SJSA1 (cell line): ENCODE measurements at regions not wholly inside any gene's neighbourhood (a gene's known extent, or its start where the extent isn't known, plus 50 kb on each side); places are given as distances from the start of the nearest gene placed in this dataset.
"Not testable (repeated sequence)": the region's sequence is repeated elsewhere in the genome, so short reads cannot be mapped to it uniquely, and the experiment has no call there.

Experiments
- DNase-seq, 2 experiments: peaks; one replicate each; pipeline ENCODE4 v3.0.0-alpha.2; 2015 to 2020; ENCODE audit warnings: low spot score in 2 of 2, low read depth in 1 of 2
- H3K27ac ChIP-seq: fragments of 250-450 bp; sonication (Bioruptor Pico); 2 replicates; pipeline ENCODE4 v1.5.1; 2020; ENCODE audit warnings: mild to moderate bottlenecking, moderate library complexity
- H3K27me3 ChIP-seq: fragments of 250-450 bp; sonication (Bioruptor Pico); replicated peaks from 2 replicates; pipeline ENCODE4 v1.5.1; 2020; ENCODE audit warnings: mild to moderate bottlenecking, moderate library complexity
- H3K36me3 ChIP-seq: fragments of 250-450 bp; sonication (Bioruptor Pico); 2 replicates; pipeline ENCODE4 v1.5.1; 2020; ENCODE audit warnings: mild to moderate bottlenecking
- H3K4me1 ChIP-seq: fragments of 250-450 bp; sonication (Bioruptor Pico); replicated peaks from 2 replicates; pipeline ENCODE4 v1.6.1; 2021; ENCODE audit warnings: mild to moderate bottlenecking
- H3K4me3 ChIP-seq: fragments of 250-450 bp; sonication (Bioruptor Pico); 2 replicates; pipeline ENCODE4 v1.5.1; 2020; ENCODE audit warnings: mild to moderate bottlenecking
- H3K9me3 ChIP-seq: fragments of 250-450 bp; sonication (Bioruptor Pico); replicated peaks from 2 replicates; pipeline ENCODE4 v1.5.1; 2020; ENCODE audit warnings: mild to moderate bottlenecking

DNA sequence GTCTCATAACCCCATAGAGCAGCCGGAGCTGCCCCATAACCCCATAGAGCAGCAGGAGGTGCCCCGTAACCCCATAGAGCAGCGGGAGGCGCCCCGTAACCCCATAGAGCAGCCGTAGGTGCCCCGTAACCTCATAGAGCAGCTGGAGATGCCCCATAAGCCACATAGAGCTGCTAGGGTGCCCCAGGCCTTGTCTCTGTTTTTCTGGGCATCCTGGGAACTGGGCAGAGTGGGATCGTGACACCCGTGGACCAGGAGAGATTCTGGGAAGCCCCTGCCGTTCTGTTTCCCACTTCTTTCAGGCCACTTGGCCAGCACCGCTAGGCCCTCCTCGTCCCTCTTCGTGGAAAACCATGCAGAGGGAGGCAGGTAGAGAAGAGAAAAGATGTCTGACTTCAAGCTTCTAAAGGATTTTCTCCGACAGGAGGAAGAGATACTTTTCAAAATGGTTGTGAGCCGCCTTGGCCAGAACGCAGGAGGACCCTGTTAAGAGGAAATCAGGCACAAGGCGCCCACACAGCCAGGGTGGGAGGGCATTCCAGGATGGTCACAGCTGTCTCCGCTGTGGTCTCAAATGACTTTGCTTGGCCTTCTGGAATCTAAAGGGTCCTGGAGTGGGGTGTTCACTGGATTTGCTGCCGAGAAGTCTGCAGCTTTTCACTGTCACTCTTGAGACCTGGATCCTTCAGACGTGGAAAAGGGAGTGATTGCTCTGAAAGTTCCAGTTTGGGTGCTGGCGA is 171.8 kb downstream of the NPIPB11 start:
- H3K36me3 ChIP-seq, H3K9me3 ChIP-seq, H3K4me3 ChIP-seq, H3K27ac ChIP-seq, H3K4me1 ChIP-seq, H3K27me3 ChIP-seq: not testable (repeated sequence)
- DNase-seq: peak in 1 of 2 experiments; percentile 26

DNA sequence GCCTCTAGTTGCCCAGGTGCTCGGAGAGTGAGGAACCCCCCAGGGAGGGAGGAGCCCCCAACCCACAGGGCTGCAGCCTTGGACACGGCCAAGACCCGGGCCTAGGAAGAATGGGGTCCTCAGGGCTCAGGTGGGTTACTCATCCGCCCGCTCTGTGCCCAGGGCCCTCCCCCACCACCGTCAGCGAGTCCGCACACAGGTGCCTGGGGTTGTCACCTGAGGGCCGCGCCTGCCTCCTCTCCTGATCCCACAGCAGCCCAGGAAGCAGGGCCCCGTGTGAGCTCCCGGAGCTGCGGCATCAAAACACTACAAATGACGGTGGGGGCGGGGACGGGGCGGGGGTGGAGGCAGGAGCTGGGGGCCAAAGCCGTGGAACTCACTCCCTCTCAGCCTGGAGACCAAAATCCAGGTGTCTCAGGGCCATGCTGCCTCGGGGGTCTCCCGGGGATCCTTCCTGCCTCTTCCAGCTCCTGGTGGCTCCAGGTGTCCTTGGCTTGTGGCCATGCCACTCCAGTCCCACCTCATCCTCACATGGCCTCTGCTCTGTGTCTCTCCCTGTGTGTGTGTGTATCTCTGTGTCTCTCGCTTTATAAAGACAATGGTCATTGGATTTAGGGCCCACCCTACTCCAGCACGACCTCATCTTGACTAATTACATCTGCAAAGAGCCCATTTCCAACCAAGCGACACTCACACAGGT is 172.7 kb downstream of the NPIPB11 start:
- H3K4me1 ChIP-seq, H3K9me3 ChIP-seq, H3K27me3 ChIP-seq, H3K36me3 ChIP-seq, H3K27ac ChIP-seq, H3K4me3 ChIP-seq: not testable (repeated sequence)
- DNase-seq: peak in 1 of 2 experiments; percentile 26

DNA sequence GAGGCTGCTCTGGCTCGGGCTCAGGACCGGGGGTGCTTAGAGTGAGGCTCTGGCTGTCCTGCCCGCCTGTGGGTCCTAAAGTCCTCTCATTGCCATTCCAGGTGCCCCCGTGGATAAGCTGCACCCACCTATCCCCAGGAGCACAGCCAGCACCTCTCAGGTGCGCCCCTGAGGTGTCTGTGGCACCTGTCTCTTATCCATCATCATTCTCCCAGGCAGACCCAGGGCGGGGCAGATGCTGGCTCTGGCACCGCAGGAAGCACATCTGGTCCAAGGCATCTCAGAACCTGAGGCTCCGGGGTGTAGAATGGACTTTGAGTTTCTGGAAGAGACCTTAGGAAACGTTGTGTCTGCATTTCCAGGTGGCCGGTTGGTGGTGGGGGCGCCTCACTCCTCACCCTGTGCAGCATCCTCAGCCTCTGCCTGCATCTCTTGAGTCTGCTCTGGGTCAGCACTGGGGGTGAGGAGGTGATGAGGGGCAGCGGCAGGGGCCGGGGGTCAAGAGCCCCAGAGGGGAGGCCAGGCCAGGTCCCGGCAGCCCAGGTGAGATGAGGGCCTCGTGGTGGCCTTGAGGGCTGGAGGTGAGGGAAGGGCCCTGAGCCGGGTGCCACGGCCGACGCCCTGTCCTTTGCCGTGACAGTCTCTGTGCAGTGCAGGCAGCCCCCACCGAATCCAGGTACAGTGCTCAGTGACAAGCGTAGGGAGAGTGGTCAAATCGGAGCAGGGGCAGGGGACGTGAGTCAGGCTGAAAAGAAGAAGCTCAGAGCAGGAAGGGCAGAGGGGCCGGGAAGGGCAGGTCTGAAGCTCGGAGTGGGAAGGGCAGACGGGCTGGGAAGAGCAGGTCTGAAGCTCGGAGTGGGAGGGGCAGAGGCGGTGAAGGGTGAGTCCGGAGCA is 173.5 kb downstream of the NPIPB11 start:
- H3K9me3 ChIP-seq: no peaks in the 10 kb centered on the region
- no peaks in the 10 kb centered on the region for H3K36me3 ChIP-seq
- peak in 1 of 2 experiments; percentile 31 for DNase-seq
- no peak overlapping the region for H3K4me3 ChIP-seq
- H3K4me1 ChIP-seq: no peaks in the 10 kb centered on the region
- no peak overlapping the region for H3K27ac ChIP-seq
- H3K27me3 ChIP-seq: no peaks in the 10 kb centered on the region

DNA sequence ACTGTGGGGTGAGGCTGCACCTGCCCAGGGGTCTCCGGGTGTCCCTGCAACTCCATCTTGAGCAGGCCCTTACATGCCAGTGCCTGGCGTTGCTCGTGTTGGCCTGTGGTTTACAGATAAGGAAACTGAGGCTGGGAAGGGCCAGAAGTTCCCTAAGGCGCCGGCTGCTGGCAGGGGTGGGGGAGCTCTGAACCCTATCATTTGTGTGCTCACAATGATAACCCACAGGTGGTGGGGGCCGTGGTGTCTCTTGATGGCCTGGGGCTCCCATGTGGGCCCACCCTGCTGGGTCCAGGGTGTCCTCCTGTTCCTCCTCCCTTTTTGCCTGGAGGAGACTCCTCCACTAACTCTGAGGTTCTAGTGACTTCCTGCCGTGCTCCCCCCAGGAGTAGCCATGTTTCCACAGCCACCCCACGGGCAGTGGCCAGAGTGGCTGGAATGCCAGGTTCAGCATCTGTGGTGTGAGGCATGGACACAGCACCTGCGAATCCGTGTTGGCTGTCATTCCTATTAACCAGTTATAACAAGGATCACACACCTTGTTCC is 174.3 kb downstream of the NPIPB11 start:
- H3K4me1 ChIP-seq, H3K4me3 ChIP-seq, H3K36me3 ChIP-seq, H3K9me3 ChIP-seq, H3K27me3 ChIP-seq, H3K27ac ChIP-seq: not testable (repeated sequence)
- DNase-seq: peak in 1 of 2 experiments; percentile 25

DNA sequence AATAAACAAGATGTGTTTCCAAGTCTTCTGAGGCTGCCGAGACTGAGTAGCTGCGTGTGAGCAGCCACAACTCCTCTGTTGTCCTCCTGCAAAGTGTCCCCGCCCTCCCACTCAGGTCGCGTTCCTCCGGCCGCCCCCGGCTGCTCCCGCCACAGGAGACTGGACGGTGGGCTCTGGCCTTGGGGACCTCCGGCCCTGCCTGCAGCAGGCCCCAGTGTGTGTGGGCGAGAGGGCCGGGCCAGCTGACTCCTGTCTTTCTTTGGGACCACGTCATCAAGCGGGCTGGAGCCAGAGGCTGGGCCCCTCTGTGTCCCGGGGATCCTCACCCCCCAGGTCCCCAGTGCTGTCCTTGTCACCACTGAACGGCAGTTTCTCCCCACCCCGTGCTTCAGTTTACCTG is 175.3 kb downstream of the NPIPB11 start:
- H3K4me3 ChIP-seq: no peak overlapping the region
- no peak overlapping the region for H3K27ac ChIP-seq
- no peaks in the 10 kb centered on the region for H3K4me1 ChIP-seq
- H3K36me3 ChIP-seq: no peaks in the 10 kb centered on the region
- peak in 1 of 2 experiments; percentile 36 for DNase-seq
- no peaks in the 10 kb centered on the region for H3K9me3 ChIP-seq
- no peaks in the 10 kb centered on the region for H3K27me3 ChIP-seq

DNA sequence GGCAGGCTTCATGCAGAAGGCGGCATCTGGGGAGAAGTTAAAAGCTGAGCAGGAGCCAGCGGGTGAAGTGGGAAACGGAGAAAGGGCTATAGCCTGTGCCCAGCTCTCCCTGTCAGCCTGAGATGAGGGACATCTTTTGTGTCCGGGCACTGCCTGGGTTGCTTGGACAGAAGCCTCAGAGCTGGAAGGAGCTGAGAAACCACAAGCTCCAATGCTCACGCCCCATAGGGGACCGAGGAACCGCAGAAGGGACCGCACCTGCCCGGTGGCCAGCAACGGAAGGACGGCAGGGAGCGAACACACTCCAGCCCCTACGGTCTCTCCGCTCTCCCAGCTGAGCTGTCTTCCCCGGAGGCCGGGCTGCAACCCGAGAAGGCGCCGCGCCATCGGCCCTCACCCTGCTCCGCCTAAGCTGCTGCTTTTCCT is 175.8 kb downstream of the NPIPB11 start:
- H3K27ac ChIP-seq: no peak overlapping the region
- no peaks in the 10 kb centered on the region for H3K9me3 ChIP-seq
- H3K27me3 ChIP-seq: no peaks in the 10 kb centered on the region
- H3K4me3 ChIP-seq: no peak overlapping the region
- no peaks in the 10 kb centered on the region for H3K36me3 ChIP-seq
- DNase-seq: peak in 1 of 2 experiments; percentile 45
- H3K4me1 ChIP-seq: no peaks in the 10 kb centered on the region

DNA sequence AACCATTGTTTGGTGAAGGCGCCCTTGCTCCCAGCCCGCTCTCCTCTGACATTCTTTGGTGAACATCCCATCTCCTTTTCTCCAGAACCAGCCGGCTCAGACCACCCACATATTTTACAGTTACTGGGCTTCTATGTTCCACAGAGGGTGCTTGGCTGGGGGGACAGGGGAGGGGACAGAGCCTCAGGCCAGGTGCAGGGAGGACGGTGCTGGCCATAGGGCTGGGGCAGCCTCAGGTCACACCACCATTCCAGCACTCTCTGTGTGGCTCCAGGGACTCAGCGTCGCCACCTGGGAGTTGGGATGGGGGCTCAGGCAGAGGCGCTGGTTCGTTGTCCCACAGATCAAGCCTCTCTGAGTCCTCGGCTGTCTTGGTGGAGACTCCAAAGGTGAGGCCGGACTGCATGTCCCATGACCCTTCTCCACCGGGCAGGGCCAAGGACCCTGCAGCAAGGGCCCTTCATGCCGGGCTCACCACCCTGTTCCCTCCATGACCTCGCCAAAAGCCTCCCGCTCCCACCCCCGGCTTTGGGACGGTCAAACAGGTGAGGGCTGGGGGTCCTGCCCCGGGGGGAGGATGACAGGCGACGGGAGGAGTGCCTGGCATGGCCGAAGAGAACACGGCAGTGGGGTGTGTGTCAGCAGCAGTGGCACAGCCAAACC is 176.4 kb downstream of the NPIPB11 start:
- H3K4me1 ChIP-seq, H3K27ac ChIP-seq, H3K27me3 ChIP-seq, H3K36me3 ChIP-seq, H3K9me3 ChIP-seq, H3K4me3 ChIP-seq: not testable (repeated sequence)
- DNase-seq: peak; percentile 16 to 35

DNA sequence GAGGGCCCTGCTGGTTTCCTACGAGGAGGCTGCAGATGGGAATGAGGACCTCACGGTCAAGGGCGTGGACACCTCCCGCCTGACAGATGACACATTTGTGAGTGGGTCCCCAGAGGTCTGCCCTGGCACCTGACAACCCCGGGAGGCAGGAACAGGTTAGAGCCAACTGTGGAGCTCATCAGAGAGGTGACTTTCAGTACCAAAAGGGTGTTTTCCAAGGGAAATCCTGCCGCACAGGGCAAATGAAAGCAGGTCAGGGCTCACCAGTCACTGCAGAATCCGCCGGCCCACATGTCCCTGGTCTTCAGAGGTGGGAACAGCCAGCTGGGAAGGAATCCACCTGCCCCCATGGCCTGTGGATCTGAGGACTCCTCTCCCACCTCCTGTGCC is 176.9 kb downstream of the NPIPB11 start:
- H3K27me3 ChIP-seq, H3K36me3 ChIP-seq, H3K4me1 ChIP-seq, H3K9me3 ChIP-seq, H3K27ac ChIP-seq, H3K4me3 ChIP-seq: not testable (repeated sequence)
- DNase-seq: peak in 1 of 2 experiments; percentile 39

DNA sequence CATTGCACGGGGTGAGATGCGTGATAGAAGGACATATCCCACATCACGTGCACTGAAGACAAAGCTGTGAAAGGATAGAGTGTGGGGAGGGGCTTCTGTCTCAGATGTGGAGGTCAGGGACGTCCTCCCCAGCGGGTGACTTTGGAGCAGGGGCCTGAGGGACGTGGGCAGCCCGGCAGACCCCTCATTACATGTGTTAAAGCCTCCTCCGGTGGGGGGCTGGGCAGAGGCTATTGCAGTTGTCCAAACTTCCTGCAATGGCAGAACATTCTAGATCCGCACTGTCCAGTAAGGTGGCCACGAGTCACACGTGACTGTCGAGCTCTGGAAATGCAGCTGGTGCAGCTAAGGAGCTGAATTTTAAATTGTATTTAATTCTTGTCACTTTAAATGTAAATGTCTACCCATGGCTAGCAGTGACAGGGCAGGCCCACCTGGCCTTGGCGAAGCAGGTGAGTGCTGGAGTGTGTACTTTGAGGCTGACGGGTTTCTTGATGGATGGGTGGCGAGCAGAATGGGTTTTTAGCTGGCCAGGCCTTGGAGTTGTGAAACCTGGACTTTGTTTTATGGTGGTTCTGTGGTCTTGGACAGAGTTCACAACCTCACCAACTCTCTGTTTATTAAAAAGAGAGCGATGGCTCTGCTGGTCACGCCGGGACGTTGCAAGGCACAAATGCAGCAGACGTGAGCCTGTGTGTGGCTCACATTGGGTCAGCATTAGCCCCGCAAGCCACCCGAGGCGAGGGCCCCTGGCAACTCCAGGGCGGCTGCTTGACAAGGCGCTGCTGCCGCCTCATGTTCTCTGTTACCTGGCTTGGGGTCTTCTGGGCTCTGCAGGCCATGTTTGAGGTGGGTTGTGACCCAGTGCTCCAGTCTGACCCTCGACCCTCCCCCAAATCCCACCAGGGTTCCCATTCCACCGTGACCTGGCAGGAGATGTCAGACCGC is 177.6 kb downstream of the NPIPB11 start:
- H3K4me3 ChIP-seq, DNase-seq, H3K9me3 ChIP-seq, H3K36me3 ChIP-seq, H3K27me3 ChIP-seq, H3K4me1 ChIP-seq, H3K27ac ChIP-seq: not testable (repeated sequence)

DNA sequence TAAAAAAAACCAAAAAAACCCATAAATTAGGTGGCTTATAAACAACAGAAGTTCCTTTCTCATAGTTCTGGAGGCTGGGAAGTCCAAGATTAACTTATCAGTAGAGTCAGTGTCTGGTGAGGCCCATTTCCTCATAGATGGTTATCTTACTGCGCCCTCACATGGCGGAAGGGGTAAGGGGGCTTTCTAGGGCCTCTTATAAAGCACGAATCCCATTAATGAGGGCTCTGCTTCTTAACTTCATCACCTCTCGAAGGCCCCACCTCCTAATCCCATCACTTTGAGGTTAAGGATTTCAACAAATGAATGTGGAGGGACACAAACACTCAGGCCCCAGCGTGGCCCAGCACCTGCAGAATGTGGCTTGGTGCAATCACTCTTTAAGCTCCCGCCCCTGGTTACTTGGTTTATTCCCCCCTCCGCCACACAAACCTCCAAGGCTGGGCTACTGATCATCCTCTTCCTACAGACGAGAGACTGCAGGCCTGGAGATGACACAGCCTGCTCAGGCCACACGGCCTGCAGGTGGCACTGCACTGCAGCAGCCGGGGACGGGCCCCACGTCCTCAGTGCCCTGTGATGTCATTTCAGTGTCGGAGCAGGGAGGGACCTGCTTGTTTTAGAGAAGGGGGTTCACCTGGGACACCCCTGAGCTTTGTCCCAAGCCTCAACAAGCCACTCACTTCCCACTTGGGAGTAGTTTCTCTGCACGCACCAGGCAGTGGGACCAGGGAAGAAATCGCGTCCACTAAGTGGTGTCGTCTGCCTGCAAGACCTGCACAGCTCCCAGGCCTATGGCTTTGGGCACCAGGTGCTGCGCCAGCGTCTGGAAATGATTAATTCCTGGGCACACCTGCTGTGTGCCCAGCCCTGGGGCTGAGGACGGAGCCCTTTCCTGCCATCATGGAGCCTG is 178.5 kb downstream of the NPIPB11 start:
- H3K4me3 ChIP-seq, H3K27ac ChIP-seq: not testable (repeated sequence)

DNA sequence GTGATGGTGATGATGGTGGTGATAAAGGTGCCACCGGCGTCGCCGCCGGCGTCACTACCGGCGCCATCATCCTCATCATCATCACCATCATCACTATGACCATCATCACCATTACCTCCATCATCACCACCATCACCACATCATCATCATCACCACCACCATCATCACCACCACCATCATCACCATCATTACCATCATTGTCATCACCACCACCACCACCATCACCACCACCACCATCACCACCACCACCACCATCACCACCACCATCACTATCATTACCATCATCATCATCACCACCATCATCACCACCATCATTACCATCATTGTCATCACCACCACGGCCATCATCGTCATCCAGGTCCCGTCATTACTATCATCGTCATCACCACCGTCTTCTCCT is 179.7 kb downstream of the NPIPB11 start:
- Histone ChIP-seq H3K36me3 (no peaks in the 10 kb centered on the region), H3K27me3 (no peaks in the 10 kb centered on the region), H3K27ac (no peak overlapping the region), H3K9me3 (no peaks in the 10 kb centered on the region), H3K4me3 (no peak overlapping the region), H3K4me1 (peaks cover 5% of the 10 kb centered on the region)
- no peak for DNase-seq

More for the DNA sequence above, 178.5 kb downstream of the NPIPB11 start:
- H3K4me1 ChIP-seq, H3K9me3 ChIP-seq, H3K36me3 ChIP-seq, H3K27me3 ChIP-seq: not testable (repeated sequence)
- DNase-seq: peak; percentile 35 to 61

DNA sequence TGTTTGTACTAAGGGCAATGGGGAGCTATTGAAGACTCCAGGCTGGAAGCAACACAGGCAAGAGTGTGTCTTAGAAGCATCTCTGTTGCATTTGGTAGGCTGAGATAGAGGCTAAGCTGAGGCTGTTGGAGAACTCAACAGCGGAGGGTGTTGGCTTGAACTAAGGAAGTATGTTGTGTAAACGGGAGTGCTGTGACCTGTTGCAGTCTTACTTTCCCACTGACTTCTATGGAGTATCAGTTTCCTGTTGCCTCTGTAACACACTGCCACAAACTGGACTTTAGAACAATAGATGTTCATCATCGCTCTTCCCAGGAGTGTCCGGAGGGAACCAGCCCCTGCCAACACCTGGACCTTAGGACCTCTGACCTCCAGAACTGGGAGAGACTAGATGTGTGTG is 181.8 kb downstream of the NPIPB11 start:
- not testable (repeated sequence) for DNase-seq, H3K9me3 ChIP-seq

More for the DNA sequence above, 181.8 kb downstream of the NPIPB11 start:
- H3K27ac ChIP-seq, H3K27me3 ChIP-seq, H3K4me3 ChIP-seq, H3K36me3 ChIP-seq: not testable (repeated sequence)
- H3K4me1 ChIP-seq: peaks cover 24% of the 10 kb centered on the region
